Spinal cord (tissue), 9 donors: ENCODE measurements at regions not wholly inside any gene's neighbourhood (a gene's known extent, or its start where the extent isn't known, plus 50 kb on each side); places are given as distances from the start of the nearest gene placed in this dataset.
A peak's percentile ranks its signal among the peaks of the same experiment; 100 is the strongest.

Source experiments
- DNase-seq, 6 donors: peaks; one replicate each; pipeline versions ENCODE4 v3.0.0 to v3.0.0-alpha.2; 2013 to 2015; ENCODE audit warnings: low spot score in 6 of 6, low read depth in 4 of 6
- H3K27ac ChIP-seq: one replicate; pipeline ENCODE4 v1.5.1; 2013; ENCODE audit warnings: low read depth, low read length, control low read depth
- H3K27me3 ChIP-seq: one replicate; pipeline ENCODE4 v1.6.1; 2013; ENCODE audit warnings: low read length; ENCODE audit not compliant: control insufficient read depth, insufficient read depth
- H3K36me3 ChIP-seq: one replicate; pipeline ENCODE4 v1.6.1; 2013; ENCODE audit warnings: low read length; ENCODE audit not compliant: control insufficient read depth, insufficient read depth
- H3K4me1 ChIP-seq: one replicate; pipeline ENCODE4 v1.6.1; 2013; ENCODE audit warnings: low read length; ENCODE audit not compliant: control insufficient read depth, insufficient read depth
- H3K4me3 ChIP-seq: one replicate; pipeline ENCODE4 v1.5.1; 2013; ENCODE audit warnings: low read depth, low read length, control low read depth
- H3K9me3 ChIP-seq: one replicate; pipeline ENCODE4 v1.6.1; 2013; ENCODE audit warnings: low read length; ENCODE audit not compliant: control insufficient read depth, insufficient read depth
- WGBS: methylation state at CpG from one replicate; pipeline ENCODE4 v1.1.5; 2013; ENCODE audit warnings: missing lambda C conversion rate; ENCODE audit not compliant: insufficient coverage; 5-methylcytosine and 5-hydroxymethylcytosine counted together
- donor health status: healthy.

GRCh38 chr13:110015253-110015652 lies 228.9 kb upstream of the IRS2 start:
- DNase-seq = no peak
- Histone ChIP-seq H3K9me3 (no peaks in the 10 kb centered on the region), H3K36me3 (no peaks in the 10 kb centered on the region), H3K4me3 (no peak overlapping the region), H3K4me1 (no peaks in the 10 kb centered on the region), H3K27ac (no peak overlapping the region), H3K27me3 (no peaks in the 10 kb centered on the region)
- whole genome bisulfite sequencing = 67% methylated on average over 3 of the region's 6 CpGs

- Histone ChIP-seq H3K4me3 (no peak overlapping the region), H3K36me3 (no peaks in the 10 kb centered on the region), H3K9me3 (no peaks in the 10 kb centered on the region), H3K4me1 (no peaks in the 10 kb centered on the region), H3K27me3 (no peaks in the 10 kb centered on the region), H3K27ac (no peak overlapping the region)
- no peak for DNase-seq
- 94% methylated on average over 2 of the region's 4 CpGs for WGBS
Measured at GRCh38 chr13:110014719-110015118, 228.3 kb upstream of the IRS2 start.

- no peaks in the 10 kb centered on the region for H3K27me3 ChIP-seq
- no peaks in the 10 kb centered on the region for H3K9me3 ChIP-seq
- no peak overlapping the region for H3K4me3 ChIP-seq
- no peaks in the 10 kb centered on the region for H3K4me1 ChIP-seq
- H3K27ac ChIP-seq = no peak overlapping the region
- H3K36me3 ChIP-seq = no peaks in the 10 kb centered on the region
- no CpG with 5 or more reads among the region's 2 CpGs for whole genome bisulfite sequencing
- no peak for DNase-seq
Measured at GRCh38 chr13:110012102-110012739, 225.8 kb upstream of the IRS2 start.

GRCh38 chr13:110010404-110011138 lies 224.2 kb upstream of the IRS2 start:
- H3K27ac ChIP-seq = no peak overlapping the region
- WGBS = 0% methylated on average over 1 of the region's 5 CpGs

GRCh38 chr13:110008816-110009215 lies 222.4 kb upstream of the IRS2 start:
- DNase-seq = no peak
- no CpG with 5 or more reads among the region's 3 CpGs for WGBS
- H3K27ac ChIP-seq = no peak overlapping the region

More at GRCh38 chr13:110010404-110011138, 224.2 kb upstream of the IRS2 start:
- no peak overlapping the region for H3K4me3 ChIP-seq
- peak in 2 of 6 donors; percentile 18 to 58 for DNase-seq
- H3K9me3 ChIP-seq = no peaks in the 10 kb centered on the region
- no peaks in the 10 kb centered on the region for H3K27me3 ChIP-seq
- H3K4me1 ChIP-seq = no peaks in the 10 kb centered on the region
- no peaks in the 10 kb centered on the region for H3K36me3 ChIP-seq

GRCh38 chr13:110006304-110006703 lies 219.9 kb upstream of the IRS2 start:
- 79% methylated on average over 8 of the region's 8 CpGs for WGBS
- no peaks in the 10 kb centered on the region for H3K36me3 ChIP-seq

More at GRCh38 chr13:110008816-110009215, 222.4 kb upstream of the IRS2 start:
- H3K27me3 ChIP-seq = no peaks in the 10 kb centered on the region
- no peaks in the 10 kb centered on the region for H3K9me3 ChIP-seq
- no peak overlapping the region for H3K4me3 ChIP-seq
- no peaks in the 10 kb centered on the region for H3K36me3 ChIP-seq
- no peaks in the 10 kb centered on the region for H3K4me1 ChIP-seq

GRCh38 chr13:110005563-110005962 lies 219.2 kb upstream of the IRS2 start:
- no peak for DNase-seq
- no peaks in the 10 kb centered on the region for H3K36me3 ChIP-seq
- no peaks in the 10 kb centered on the region for H3K9me3 ChIP-seq
- no peak overlapping the region for H3K4me3 ChIP-seq
- H3K27me3 ChIP-seq = no peaks in the 10 kb centered on the region
- no peaks in the 10 kb centered on the region for H3K4me1 ChIP-seq
- no peak overlapping the region for H3K27ac ChIP-seq
- WGBS = 80% methylated on average over 1 of the region's 2 CpGs

More at GRCh38 chr13:110006304-110006703, 219.9 kb upstream of the IRS2 start:
- no peaks in the 10 kb centered on the region for H3K9me3 ChIP-seq
- no peak overlapping the region for H3K4me3 ChIP-seq
- no peaks in the 10 kb centered on the region for H3K27me3 ChIP-seq
- no peak overlapping the region for H3K27ac ChIP-seq
- no peaks in the 10 kb centered on the region for H3K4me1 ChIP-seq
- no peak for DNase-seq

GRCh38 chr13:110004814-110005213 lies 218.4 kb upstream of the IRS2 start:
- no CpG with 5 or more reads among the region's 2 CpGs for WGBS
- no peak overlapping the region for H3K27ac ChIP-seq
- no peaks in the 10 kb centered on the region for H3K9me3 ChIP-seq
- no peak overlapping the region for H3K4me3 ChIP-seq
- H3K36me3 ChIP-seq = no peaks in the 10 kb centered on the region
- H3K4me1 ChIP-seq = no peaks in the 10 kb centered on the region
- DNase-seq = no peak
- no peaks in the 10 kb centered on the region for H3K27me3 ChIP-seq

GRCh38 chr13:110001670-110002275 lies 215.4 kb upstream of the IRS2 start:
- H3K36me3 ChIP-seq = no peaks in the 10 kb centered on the region
- H3K4me1 ChIP-seq = no peaks in the 10 kb centered on the region
- DNase-seq = no peak
- H3K9me3 ChIP-seq = no peaks in the 10 kb centered on the region
- H3K27me3 ChIP-seq = no peaks in the 10 kb centered on the region
- WGBS = 96% methylated on average over 5 of the region's 7 CpGs
- H3K4me3 ChIP-seq = no peak overlapping the region
- H3K27ac ChIP-seq = no peak overlapping the region
